HG03460 (cell line): ENCODE measurements at regions not wholly inside any gene's neighbourhood (a gene's known extent, or its start where the extent isn't known, plus 50 kb on each side); places are given as distances from the start of the nearest gene placed in this dataset.
A peak's percentile ranks its signal among the peaks of the same experiment; 100 is the strongest.
"Not testable (repeated sequence)": the region's sequence is repeated elsewhere in the genome, so short reads cannot be mapped to it uniquely, and the experiment has no call there.

Experiments
- ATAC-seq: cut with Tn5 transposase; IDR thresholded peaks from one replicate; pipeline ENCODE4 v1.9.1; 2021; ENCODE audit not compliant: unreplicated experiment

DNA sequence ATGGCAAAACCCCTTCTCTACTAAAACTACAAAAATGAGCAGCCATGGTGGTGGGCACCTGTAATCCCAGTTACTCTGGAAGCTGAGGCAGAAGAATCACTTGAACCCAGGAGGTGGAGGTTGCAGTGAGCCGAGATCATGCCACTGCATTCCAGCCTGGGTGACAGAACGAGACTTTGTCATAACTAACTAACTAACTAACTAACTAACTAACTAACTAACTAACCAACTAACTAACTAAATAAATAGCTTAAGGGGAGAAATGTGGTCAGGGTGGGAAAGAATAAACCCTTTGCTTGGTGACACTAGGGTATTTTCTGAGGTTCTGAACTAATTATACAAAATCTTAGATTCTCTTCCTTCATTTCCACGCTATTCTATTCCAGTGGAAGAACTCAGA is 184.4 kb upstream of the MEF2C start:
- no peak for ATAC-seq

DNA sequence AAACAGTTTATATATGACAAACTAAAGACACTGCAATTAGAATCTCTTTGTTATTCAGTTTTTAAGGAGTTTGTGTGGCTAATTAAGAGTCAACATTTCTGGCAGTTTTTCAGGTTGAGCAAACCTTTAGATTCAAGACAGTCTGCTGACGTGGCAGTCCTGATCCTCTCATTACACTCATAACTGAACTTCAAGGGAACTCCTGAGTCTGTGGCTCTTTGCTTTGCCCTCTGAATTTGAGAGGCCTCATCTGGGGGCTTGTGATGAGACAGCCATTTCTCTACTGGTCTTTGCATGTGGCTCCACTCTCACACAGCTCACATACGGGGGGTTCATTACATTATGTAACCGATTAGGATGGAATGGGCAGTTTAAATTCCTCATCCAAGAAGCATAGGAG is 182.9 kb upstream of the MEF2C start:
- peak; percentile 67 for ATAC-seq

- no peak for ATAC-seq
Observed at GRCh38 chr5:89064736-89065135, 181.8 kb upstream of the MEF2C start.

GRCh38 chr5:89064054-89064453 is 181.1 kb upstream of the MEF2C start:
- ATAC-seq: peak; percentile 65

GRCh38 chr5:89060768-89061167 is 177.8 kb upstream of the MEF2C start:
- no peak for ATAC-seq

DNA sequence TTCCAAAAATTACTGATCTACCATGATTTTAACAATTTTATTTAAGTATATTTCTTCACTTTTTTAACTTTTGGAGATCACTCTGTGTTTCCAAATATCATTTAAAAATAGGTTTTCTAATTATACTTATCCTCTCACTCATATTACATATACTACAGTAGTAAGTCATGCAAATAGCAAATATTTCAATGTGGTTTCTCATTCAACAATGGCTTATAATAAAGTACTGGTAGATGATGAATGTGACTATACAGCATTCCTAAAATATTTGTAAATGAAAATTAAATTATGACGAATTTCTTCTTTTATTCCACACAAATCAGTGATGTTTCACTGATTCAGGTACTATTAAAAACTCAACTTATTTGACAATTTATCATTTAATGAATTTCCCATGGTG is 176.3 kb upstream of the MEF2C start:
- ATAC-seq: no peak

GRCh38 chr5:89055695-89056085 is 172.7 kb upstream of the MEF2C start:
- ATAC-seq: no peak

DNA sequence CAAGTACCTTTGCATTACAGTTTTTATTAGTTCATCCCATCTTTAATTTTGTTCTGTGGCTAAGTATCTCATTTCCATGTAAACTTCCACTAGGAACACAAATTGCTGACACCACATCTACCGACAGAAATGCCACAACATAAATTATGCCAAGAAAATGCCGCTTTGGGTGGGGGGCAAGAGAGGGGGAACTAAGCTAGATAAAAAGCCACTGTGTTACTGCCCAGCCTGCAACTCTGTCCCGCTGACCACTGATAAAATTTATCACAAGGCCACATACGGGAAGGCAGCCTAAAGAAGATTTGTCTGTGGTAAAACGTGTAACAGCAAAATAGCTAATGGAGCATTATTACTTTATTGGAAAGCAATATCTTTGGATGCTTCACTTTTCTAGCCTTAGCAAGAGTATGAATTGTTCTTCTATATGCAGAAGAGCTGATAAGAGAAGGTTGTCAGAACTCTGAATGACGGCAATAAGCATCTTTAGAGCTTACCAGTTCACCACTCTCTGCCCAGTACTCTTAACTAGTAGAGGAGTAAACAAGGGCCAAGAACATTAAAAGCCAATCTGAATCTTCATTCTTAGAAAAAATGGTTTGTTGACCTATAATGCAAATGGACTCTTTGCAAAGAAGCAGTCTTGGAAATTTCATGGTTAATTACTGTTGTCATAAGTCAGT is 172.2 kb upstream of the MEF2C start:
- no peak for ATAC-seq

- ATAC-seq: no peak
Observed at GRCh38 chr5:89053547-89053946, 170.6 kb upstream of the MEF2C start.

- ATAC-seq: not testable (repeated sequence)
Observed at GRCh38 chr5:89050062-89050461, 167.1 kb upstream of the MEF2C start.

DNA sequence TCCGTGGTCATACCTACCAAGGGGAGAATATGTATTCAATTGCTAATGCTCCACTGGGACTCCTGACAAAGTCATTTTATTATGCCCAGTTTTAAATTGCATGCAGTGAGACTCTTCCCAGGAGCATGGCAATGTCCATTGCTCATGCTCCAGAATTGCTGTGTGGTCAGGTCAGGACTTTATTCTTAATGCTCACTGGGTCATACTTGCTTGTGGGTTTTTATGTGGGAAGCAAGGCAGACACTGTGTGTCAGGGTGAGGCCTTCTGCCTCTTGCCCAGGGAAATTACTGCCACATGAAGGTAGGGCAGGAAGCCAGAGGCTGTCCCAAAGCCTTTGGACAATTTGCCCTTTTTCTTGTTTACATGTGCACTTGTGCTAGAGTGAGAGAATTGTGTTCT is 164.6 kb upstream of the MEF2C start:
- ATAC-seq: no peak

DNA sequence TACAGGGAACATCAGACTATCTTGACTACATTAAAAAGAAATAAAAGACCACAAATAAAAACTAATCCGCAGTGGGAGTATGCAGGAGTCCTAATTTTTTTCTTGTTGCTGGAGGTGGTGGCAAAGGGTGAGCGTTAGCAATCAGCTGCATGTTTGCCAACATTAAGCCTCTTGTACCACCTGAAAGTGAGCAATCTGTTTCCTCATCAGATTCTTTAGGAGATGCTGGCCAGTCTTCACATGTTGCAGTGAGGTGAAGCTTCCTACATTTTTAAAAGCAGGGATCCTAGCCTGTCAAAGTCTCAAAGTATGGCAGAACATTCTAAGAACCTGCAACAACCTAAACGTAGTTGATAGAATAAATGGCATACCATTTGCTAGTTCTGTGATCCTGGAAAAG is 162.2 kb upstream of the MEF2C start:
- ATAC-seq: no peak

DNA sequence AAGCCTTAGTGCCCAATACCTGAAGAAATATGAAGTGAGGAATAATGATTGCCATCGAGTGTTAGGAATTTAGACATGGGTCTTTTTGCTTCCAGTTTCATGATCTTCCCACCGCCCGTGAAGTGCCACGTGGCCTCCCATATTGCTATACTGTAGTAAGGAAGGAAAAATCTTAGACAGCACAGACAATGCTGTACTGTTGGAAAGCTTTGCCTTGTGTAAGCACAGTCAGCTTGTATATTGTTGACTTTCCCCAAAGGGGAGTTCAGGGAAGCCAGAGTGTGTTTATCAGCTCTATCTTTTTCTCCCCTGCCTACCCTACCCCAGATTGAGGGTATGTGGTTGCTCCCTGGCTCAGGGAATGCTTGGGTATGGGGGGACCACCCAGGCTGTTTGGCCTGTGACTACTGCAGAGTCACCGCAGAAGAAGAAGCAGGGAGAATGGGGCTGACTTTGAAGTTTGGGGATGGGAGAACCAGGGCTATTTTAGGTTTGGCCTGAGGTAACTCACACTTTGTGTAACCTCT is 161.8 kb upstream of the MEF2C start:
- no peak for ATAC-seq

DNA sequence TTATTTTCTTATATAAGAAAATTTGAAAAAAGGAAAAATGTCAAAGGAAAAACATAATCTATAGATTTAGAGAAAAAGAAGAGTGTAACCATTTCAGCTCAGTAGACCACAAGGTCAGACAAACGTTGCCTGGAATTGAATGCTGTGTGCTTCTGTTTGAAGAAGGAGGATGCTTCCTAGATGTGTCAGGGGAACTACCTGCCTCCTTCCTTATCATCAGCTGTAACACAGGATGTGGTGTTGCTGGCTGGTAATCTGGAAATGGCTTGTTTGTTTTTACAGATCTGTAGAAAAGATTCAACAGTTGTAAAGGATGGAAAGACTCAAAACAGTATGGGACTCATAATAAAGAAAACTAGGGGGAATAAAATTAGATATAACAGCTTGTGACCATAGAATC is 160.7 kb upstream of the MEF2C start:
- peak; percentile 93 for ATAC-seq

GRCh38 chr5:89042746-89043145 is 159.8 kb upstream of the MEF2C start:
- ATAC-seq: no peak

DNA sequence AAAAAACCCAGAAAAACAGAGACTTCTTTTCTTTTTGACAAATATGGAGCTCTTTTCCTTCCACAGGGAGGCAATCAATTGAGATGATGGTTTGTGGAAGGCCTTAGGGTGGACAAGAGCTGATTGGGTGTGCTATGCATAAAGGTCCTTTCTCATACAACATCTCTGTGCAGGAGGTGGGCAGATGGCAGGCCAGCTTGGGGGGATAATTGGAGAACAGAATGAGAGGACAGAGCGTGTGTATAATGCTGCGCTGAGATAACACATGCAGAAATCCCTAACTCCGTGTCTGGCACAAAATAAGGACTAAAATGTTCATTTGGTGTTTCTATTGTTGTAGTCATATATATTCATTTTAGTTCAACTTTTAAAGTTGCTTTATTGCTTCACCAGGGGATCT is 159.0 kb upstream of the MEF2C start:
- no peak for ATAC-seq

DNA sequence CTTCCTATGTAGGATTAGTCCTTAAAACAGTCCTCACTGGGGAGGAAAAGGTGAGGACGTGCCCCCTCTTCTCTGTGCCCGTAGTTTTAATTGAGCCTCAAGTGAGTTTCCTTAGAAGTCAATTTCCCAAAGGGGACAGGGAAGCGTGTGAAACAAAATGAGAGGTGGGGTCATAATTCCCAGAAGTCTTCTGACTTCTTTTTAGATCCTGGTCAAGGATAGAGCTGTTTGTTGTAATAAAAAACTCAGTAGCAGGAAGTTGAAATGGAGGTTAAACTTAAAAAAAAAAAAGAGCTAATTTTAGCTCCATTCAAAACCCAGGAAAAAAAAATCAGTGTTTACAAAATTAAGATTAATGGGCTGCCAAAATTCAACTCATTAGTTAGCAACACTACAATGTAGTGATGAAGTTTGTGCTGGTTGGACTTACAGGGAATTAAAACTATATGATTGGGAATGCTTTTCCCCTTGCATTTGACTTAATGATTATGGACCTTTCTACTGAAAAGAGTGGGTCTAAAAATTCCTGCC is 158.3 kb upstream of the MEF2C start:
- no peak for ATAC-seq

- ATAC-seq: no peak
Observed at GRCh38 chr5:89036704-89037489, 153.9 kb upstream of the MEF2C start.

- no peak for ATAC-seq
Observed at GRCh38 chr5:89036166-89036565, 153.2 kb upstream of the MEF2C start.

GRCh38 chr5:89034588-89034987 is 151.6 kb upstream of the MEF2C start:
- peak; percentile 59 for ATAC-seq

- ATAC-seq: no peak
Observed at GRCh38 chr5:89030798-89031197, 147.8 kb upstream of the MEF2C start.

DNA sequence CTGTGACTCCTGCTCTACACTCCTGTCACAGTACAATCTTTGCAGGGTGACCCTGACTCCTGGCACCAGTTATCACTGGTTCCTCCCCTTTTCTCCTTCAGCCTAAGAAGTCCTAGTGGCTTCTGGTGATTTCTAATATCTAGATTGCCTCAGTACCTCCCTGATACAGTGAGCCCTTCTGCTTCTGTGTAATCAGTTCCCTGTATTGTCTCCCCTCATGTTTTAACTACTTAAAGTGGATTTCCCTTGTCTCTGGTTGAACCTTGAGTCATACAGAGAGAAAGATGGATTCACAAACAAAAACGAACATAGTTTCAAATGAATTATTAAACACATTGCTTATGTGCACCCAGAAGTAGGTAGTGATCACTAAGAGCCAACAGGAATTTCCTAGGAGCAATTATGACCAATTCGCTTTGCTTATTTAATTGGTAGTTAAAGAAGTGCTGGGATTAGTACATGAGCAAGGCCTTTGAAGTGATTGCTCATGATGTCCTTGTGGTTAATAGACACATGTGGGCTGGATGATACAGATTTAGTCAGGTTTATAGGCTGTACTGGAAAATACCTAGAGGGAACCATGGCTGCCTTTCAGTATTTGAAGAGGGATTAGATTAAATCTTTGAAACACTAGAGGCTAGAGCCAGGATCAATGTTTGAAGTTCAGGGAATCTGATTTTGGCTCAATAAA is 145.8 kb upstream of the MEF2C start:
- ATAC-seq: no peak
